ENCODE measurements at regions not wholly inside any gene's neighbourhood (a gene's known extent, or its start where the extent isn't known, plus 50 kb on each side); places are given as distances from the start of the nearest gene placed in this dataset.

DNA sequence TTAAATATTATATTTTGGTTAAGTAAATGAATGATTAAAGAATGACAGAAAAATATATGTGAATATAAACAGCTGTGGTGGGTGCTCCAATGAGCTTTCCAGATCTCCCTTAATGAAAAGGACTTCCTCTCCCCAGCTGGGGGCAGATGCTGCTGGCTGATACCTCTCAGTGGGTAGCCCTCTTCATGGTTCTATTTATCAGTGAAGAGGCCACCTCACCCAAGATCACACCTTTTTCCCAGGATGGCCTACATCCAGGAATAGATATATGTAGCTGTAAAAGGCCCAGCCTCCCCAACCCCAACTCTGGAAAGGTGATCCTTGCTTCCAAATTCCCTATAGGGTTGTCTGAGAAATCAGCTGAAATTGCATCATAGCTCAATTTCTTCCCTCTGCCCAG lies 135.2 kb upstream of the ACVR2A start:
- H3K27ac ChIP-seq (ENCODE audit: insufficient read depth, low read length), result no peak overlapping the region
- H3K9ac ChIP-seq (ENCODE audit: insufficient read depth, low read length), result no peak overlapping the region
- no peak overlapping the region for H3K4me2 ChIP-seq (ENCODE audit: extremely low read depth, insufficient read depth, low read length)
- DNase-seq (ENCODE audit: low read depth in 2 of 2), result no peak
- no peak overlapping the region for H3K4me3 ChIP-seq (replicated peaks in 1 of 4; ENCODE audit: control extremely low read depth in 1 of 4, insufficient read depth in 1 of 4, low read depth in 3 of 4, low read length in 4 of 4)
- H4K20me1 ChIP-seq (ENCODE audit: control insufficient read depth, extremely low read depth, insufficient read depth, low read length), result no peaks in the 10 kb centered on the region
- no peak overlapping the region for H2AFZ ChIP-seq (ENCODE audit: low read length)
- TF ChIP-seq, protein P1, sequence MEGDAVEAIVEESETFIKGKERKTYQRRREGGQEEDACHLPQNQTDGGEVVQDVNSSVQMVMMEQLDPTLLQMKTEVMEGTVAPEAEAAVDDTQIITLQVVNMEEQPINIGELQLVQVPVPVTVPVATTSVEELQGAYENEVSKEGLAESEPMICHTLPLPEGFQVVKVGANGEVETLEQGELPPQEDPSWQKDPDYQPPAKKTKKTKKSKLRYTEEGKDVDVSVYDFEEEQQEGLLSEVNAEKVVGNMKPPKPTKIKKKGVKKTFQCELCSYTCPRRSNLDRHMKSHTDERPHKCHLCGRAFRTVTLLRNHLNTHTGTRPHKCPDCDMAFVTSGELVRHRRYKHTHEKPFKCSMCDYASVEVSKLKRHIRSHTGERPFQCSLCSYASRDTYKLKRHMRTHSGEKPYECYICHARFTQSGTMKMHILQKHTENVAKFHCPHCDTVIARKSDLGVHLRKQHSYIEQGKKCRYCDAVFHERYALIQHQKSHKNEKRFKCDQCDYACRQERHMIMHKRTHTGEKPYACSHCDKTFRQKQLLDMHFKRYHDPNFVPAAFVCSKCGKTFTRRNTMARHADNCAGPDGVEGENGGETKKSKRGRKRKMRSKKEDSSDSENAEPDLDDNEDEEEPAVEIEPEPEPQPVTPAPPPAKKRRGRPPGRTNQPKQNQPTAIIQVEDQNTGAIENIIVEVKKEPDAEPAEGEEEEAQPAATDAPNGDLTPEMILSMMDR (conservative IDR thresholded peaks at IDR 0.05 in 1 of 2, IDR thresholded peaks at IDR 0.05 in 1 of 2; ENCODE audit: low read depth in 1 of 2, low read length in 2 of 2), result no peak
- no peak for TF ChIP-seq EZH2 (IDR thresholded peaks at IDR 0.05; ENCODE audit: low read length, missing control alignments)
- no peaks in the 10 kb centered on the region for H3K79me2 ChIP-seq (ENCODE audit: control insufficient read depth, insufficient read depth, low read length)
- no peaks in the 10 kb centered on the region for H3K36me3 ChIP-seq (ENCODE audit: control insufficient read depth, insufficient read depth, low read length)
- H3K27me3 ChIP-seq (ENCODE audit: control insufficient read depth, insufficient read depth, low read length), result no peaks in the 10 kb centered on the region
- no peaks in the 10 kb centered on the region for H3K4me1 ChIP-seq (ENCODE audit: control insufficient read depth, extremely low read depth, insufficient read depth, low read length)
- H3K9me3 ChIP-seq (ENCODE audit: control insufficient read depth, insufficient read depth, low read depth, low read length), result no peaks in the 10 kb centered on the region

DNA sequence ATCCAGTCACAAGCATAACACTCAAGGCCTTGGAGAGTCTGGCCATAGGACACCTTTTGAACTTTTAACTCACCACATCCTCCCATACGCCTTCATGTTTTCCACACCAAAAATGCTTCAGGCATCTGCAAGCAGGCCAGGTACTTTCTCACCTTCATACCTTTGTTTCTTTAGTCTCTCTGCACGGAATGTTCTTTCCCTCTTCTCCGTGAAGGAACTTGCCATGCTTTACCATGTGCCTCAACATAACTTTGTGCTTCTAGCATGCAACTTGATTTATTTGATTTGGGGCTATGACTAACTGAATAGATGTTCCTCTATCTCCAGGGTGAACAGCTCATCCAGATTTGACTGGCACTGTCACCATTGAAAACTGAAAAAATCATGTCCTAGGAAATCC lies 141.7 kb upstream of the ACVR2A start:
- no peaks in the 10 kb centered on the region for H4K20me1 ChIP-seq (ENCODE audit: control insufficient read depth, extremely low read depth, insufficient read depth, low read length)
- H3K4me1 ChIP-seq (ENCODE audit: control insufficient read depth, extremely low read depth, insufficient read depth, low read length), result no peaks in the 10 kb centered on the region
- no peaks in the 10 kb centered on the region for H3K79me2 ChIP-seq (ENCODE audit: control insufficient read depth, insufficient read depth, low read length)
- no peak overlapping the region for H3K9ac ChIP-seq (ENCODE audit: insufficient read depth, low read length)
- no peak overlapping the region for H3K4me2 ChIP-seq (ENCODE audit: extremely low read depth, insufficient read depth, low read length)
- no peak for DNase-seq (ENCODE audit: low read depth in 2 of 2)
- H2AFZ ChIP-seq (ENCODE audit: low read length), result no peak overlapping the region
- H3K36me3 ChIP-seq (ENCODE audit: control insufficient read depth, insufficient read depth, low read length), result no peaks in the 10 kb centered on the region
- no peak overlapping the region for H3K4me3 ChIP-seq (replicated peaks in 1 of 4; ENCODE audit: control extremely low read depth in 1 of 4, insufficient read depth in 1 of 4, low read depth in 3 of 4, low read length in 4 of 4)
- no peaks in the 10 kb centered on the region for H3K27me3 ChIP-seq (ENCODE audit: control insufficient read depth, insufficient read depth, low read length)
- no peak overlapping the region for H3K27ac ChIP-seq (ENCODE audit: insufficient read depth, low read length)
- H3K9me3 ChIP-seq (ENCODE audit: control insufficient read depth, insufficient read depth, low read depth, low read length), result no peaks in the 10 kb centered on the region
- TF ChIP-seq, protein P1 (conservative IDR thresholded peaks at IDR 0.05 in 1 of 2, IDR thresholded peaks at IDR 0.05 in 1 of 2; ENCODE audit: low read depth in 1 of 2, low read length in 2 of 2), result no peak
- TF ChIP-seq EZH2 (IDR thresholded peaks at IDR 0.05; ENCODE audit: low read length, missing control alignments), result no peak

DNA sequence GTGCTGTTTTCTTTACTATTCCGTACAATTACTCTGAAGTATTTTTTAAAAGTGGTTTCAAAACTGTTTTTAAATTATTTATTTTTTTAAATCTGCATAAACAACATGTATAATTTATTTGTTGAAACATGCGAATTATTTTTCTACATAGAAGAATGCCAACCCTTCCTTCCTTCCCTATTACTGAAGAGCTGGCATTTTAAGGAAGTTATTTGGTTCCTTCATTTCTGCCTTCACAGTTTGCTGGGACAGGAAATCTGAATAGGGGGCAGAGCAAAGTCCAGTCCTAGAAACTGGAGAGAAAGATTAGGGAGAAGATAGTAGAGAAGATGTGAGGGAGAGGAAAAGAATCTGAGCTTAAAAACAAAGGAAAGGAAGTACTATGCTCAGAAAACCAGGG lies 146.7 kb upstream of the ACVR2A start:
- Histone ChIP-seq H3K36me3 (ENCODE audit: control insufficient read depth, insufficient read depth, low read length) (no peaks in the 10 kb centered on the region), H3K4me2 (ENCODE audit: extremely low read depth, insufficient read depth, low read length) (no peak overlapping the region), H3K27ac (ENCODE audit: insufficient read depth, low read length) (no peak overlapping the region), H3K79me2 (ENCODE audit: control insufficient read depth, insufficient read depth, low read length) (no peaks in the 10 kb centered on the region), H3K9me3 (ENCODE audit: control insufficient read depth, insufficient read depth, low read depth, low read length) (no peaks in the 10 kb centered on the region), H2AFZ (ENCODE audit: low read length) (no peak overlapping the region), H3K4me1 (ENCODE audit: control insufficient read depth, extremely low read depth, insufficient read depth, low read length) (no peaks in the 10 kb centered on the region), H3K9ac (ENCODE audit: insufficient read depth, low read length) (no peak overlapping the region), H3K4me3 (replicated peaks in 1 of 4; ENCODE audit: control extremely low read depth in 1 of 4, insufficient read depth in 1 of 4, low read depth in 3 of 4, low read length in 4 of 4) (no peak overlapping the region), H3K27me3 (ENCODE audit: control insufficient read depth, insufficient read depth, low read length) (no peaks in the 10 kb centered on the region), H4K20me1 (ENCODE audit: control insufficient read depth, extremely low read depth, insufficient read depth, low read length) (no peaks in the 10 kb centered on the region)
- no peak for DNase-seq (ENCODE audit: low read depth in 2 of 2)
- TF ChIP-seq, protein P1 (conservative IDR thresholded peaks at IDR 0.05 in 1 of 2, IDR thresholded peaks at IDR 0.05 in 1 of 2; ENCODE audit: low read depth in 1 of 2, low read length in 2 of 2), result no peak
- TF ChIP-seq EZH2 (IDR thresholded peaks at IDR 0.05; ENCODE audit: low read length, missing control alignments), result no peak

All from fibroblast of lung (primary cell).